Loucy (cell line): ENCODE measurements at regions not wholly inside any gene's neighbourhood (a gene's known extent, or its start where the extent isn't known, plus 50 kb on each side); places are given as distances from the start of the nearest gene placed in this dataset.

Experiments used
- H2AFZ ChIP-seq: fragments of 200-600 bp; sonication (generic); 2 replicates; pipeline ENCODE4 v1.6.0; 2016; ENCODE audit warnings: antibody characterized with exemption, mild to moderate bottlenecking, low read length, moderate library complexity
- H3F3A ChIP-seq: fragments of 200-600 bp; 2 replicates; pipeline ENCODE4 v1.6.0; 2016; ENCODE audit warnings: antibody characterized with exemption, low read depth, mild to moderate bottlenecking
- H3K27me3 ChIP-seq: fragments of 200-600 bp; sonication (generic); 2 replicates; pipeline ENCODE4 v1.6.1; 2014; ENCODE audit warnings: low read length, mild to moderate bottlenecking; ENCODE audit not compliant: insufficient read depth, poor library complexity, severe bottlenecking
- H3K36me3 ChIP-seq: fragments of 200-600 bp; sonication (generic); 2 replicates; pipeline ENCODE4 v1.6.1; 2016; ENCODE audit warnings: low read length; ENCODE audit not compliant: insufficient read depth
- H3K4me1 ChIP-seq: fragments of 200-600 bp; sonication (generic); 2 replicates; pipeline ENCODE4 v1.5.1; 2014; ENCODE audit warnings: low read length, mild to moderate bottlenecking; ENCODE audit not compliant: insufficient read depth, poor library complexity, severe bottlenecking
- H3K4me2 ChIP-seq: fragments of 200-600 bp; sonication (generic); 2 replicates; pipeline ENCODE4 v1.6.0; 2014; ENCODE audit warnings: antibody characterized with exemption, low read length, low read depth, mild to moderate bottlenecking; ENCODE audit not compliant: poor library complexity, severe bottlenecking
- H3K4me3 ChIP-seq: fragments of 200-600 bp; sonication (generic); 2 replicates; pipeline ENCODE4 v1.5.1; 2014; ENCODE audit warnings: low read length, mild to moderate bottlenecking, mixed read lengths; ENCODE audit not compliant: poor library complexity, severe bottlenecking
- H3K79me2 ChIP-seq: fragments of 200-600 bp; sonication (generic); 2 replicates; pipeline ENCODE4 v1.6.1; 2014; ENCODE audit warnings: low read length; ENCODE audit not compliant: insufficient read depth
- H3K9ac ChIP-seq: fragments of 200-600 bp; sonication (generic); 2 replicates; pipeline ENCODE4 v1.6.0; 2014; ENCODE audit warnings: mild to moderate bottlenecking, low read depth, low read length, moderate library complexity; ENCODE audit not compliant: poor library complexity, severe bottlenecking
- H3K9me2 ChIP-seq: fragments of 200-600 bp; sonication (generic); replicated peaks from 2 replicates; pipeline ENCODE4 v1.6.1; 2016; ENCODE audit warnings: low read depth, low read length, mixed read lengths
- H3K9me3 ChIP-seq: fragments of 200-600 bp; sonication (generic); 2 replicates; pipeline ENCODE4 v1.6.1; 2014; ENCODE audit warnings: mild to moderate bottlenecking, antibody characterized with exemption, low read length, low read depth; ENCODE audit not compliant: insufficient read depth
- H4K20me1 ChIP-seq: fragments of 200-600 bp; sonication (generic); 2 replicates; pipeline ENCODE4 v1.6.0; 2014; ENCODE audit warnings: antibody characterized with exemption, low read length, mild to moderate bottlenecking; ENCODE audit not compliant: insufficient read depth, poor library complexity, severe bottlenecking
- EZH2phosphoT487 ChIP-seq: fragments of 200-600 bp; IDR thresholded peaks from 2 replicates; pipeline ENCODE4 v1.6.1; 2018; ENCODE audit warnings: antibody characterized with exemption, mild to moderate bottlenecking, moderate library complexity, borderline replicate concordance
- TF ChIP-seq, protein P1 (sequence below): fragments of 200-600 bp; sonication (generic); conservative IDR thresholded peaks from 2 replicates; pipeline ENCODE4 v1.5.1; 2014; ENCODE audit warnings: mild to moderate bottlenecking, antibody characterized with exemption, low read length

DNA sequence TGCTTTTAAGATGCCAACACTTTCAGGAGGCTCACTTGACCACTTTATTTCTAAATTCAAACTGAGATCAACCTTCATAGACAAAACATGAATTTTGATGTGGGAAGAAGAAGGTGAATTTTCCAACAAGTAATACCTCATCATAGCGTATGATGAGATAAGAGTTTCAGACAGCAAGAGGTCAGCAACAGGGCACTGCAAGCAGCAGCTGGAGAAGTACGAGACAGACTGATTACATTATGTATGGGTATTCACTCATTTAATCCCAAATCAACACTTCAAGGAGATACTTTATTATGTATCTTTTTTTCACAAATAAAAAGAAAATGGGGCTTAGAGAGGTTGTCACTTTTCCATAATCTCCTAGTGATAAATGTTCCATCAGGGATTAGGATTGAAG is 389.8 kb downstream of the TBC1D4 start:
- Histone ChIP-seq H3K4me2 (no peak overlapping the region), H3K27me3 (no peaks in the 10 kb centered on the region), H3K36me3 (no peaks in the 10 kb centered on the region), H3K4me1 (no peaks in the 10 kb centered on the region), H4K20me1 (no peaks in the 10 kb centered on the region), H3K9me3 (no peaks in the 10 kb centered on the region), H3K9me2 (no peaks in the 10 kb centered on the region), H2AFZ (0 out of 2 replicates have a peak overlapping the region, but pooled peaks have one; percentile 67), H3F3A (no peaks in the 10 kb centered on the region), H3K9ac (no peak overlapping the region), H3K4me3 (no peak overlapping the region), H3K79me2 (no peaks in the 10 kb centered on the region)
- TF ChIP-seq, protein P1, sequence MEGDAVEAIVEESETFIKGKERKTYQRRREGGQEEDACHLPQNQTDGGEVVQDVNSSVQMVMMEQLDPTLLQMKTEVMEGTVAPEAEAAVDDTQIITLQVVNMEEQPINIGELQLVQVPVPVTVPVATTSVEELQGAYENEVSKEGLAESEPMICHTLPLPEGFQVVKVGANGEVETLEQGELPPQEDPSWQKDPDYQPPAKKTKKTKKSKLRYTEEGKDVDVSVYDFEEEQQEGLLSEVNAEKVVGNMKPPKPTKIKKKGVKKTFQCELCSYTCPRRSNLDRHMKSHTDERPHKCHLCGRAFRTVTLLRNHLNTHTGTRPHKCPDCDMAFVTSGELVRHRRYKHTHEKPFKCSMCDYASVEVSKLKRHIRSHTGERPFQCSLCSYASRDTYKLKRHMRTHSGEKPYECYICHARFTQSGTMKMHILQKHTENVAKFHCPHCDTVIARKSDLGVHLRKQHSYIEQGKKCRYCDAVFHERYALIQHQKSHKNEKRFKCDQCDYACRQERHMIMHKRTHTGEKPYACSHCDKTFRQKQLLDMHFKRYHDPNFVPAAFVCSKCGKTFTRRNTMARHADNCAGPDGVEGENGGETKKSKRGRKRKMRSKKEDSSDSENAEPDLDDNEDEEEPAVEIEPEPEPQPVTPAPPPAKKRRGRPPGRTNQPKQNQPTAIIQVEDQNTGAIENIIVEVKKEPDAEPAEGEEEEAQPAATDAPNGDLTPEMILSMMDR = no peak
- TF ChIP-seq EZH2phosphoT487 = no peak

DNA sequence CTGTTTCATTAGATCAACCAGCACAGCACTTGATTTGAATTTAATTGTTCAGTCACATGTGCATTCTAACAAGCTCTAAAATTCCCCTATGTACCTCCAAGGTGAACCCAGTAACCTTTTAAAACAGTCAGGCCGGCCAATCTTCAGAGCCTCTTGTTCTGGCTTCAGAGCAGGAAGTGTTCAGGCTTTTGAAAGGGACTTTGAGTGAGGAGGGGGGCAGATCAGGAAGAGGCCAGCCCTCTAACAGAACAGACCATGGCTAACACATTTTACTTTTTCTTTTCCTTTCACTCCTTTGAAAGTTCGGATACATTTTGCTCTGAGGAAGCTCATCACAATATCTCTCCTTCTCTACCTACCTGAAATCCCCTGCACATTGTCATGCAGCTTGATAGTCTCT is 390.3 kb downstream of the TBC1D4 start:
- H3K9ac ChIP-seq = no peak overlapping the region
- H3K4me3 ChIP-seq = no peak overlapping the region
- H3K9me2 ChIP-seq = no peaks in the 10 kb centered on the region
- H3K4me1 ChIP-seq = no peaks in the 10 kb centered on the region
- peak overlapping the region; percentile 67 for H2AFZ ChIP-seq
- H3K27me3 ChIP-seq = no peaks in the 10 kb centered on the region
- TF ChIP-seq, protein P1 = no peak
- no peak for TF ChIP-seq EZH2phosphoT487
- no peaks in the 10 kb centered on the region for H3F3A ChIP-seq
- H3K9me3 ChIP-seq = no peaks in the 10 kb centered on the region
- H3K79me2 ChIP-seq = no peaks in the 10 kb centered on the region
- no peaks in the 10 kb centered on the region for H3K36me3 ChIP-seq
- H4K20me1 ChIP-seq = no peaks in the 10 kb centered on the region
- H3K4me2 ChIP-seq = no peak overlapping the region

DNA sequence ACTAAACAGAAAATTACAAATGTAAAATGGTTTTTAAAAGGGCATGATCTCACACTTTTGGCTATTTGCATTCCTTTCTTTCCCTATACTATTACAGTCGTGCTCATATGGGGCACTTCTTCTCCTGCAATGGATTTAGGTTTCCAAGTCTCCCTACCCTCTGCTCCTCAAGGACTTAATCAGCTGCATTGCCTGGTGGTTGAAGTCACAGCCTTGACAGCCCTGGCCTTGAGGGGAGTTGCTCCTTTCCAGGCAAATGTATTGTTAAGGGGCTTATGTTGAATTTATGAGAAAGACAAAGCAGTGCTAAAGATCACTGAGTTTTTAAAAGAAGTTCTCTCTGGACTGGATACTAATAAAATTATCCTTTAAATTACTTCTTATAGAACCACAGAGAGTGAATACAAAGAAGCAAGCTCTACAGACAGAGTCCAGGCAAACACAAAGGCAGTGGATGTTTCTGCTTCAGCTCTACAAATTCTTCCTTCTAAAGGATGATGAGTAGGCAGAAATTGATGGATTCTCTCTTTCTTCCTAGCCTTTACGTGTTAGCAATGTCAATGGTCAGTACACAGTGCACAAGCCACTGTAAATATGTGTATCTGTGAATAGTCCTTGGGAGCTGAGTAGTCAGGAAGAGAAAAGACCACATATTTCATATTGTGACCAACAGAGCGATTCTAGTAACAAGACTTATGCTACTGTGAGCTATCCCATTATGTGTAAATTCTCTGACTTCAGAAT is 390.9 kb downstream of the TBC1D4 start:
- H3K9me3 ChIP-seq = no peaks in the 10 kb centered on the region
- no peaks in the 10 kb centered on the region for H3K36me3 ChIP-seq
- no peak overlapping the region for H3K4me2 ChIP-seq

More for the DNA sequence above, 390.9 kb downstream of the TBC1D4 start:
- Histone ChIP-seq H4K20me1 (no peaks in the 10 kb centered on the region), H2AFZ (peak overlapping the region; percentile 67; the same call in 1 of the 2 replicates), H3K79me2 (no peaks in the 10 kb centered on the region), H3K27me3 (no peaks in the 10 kb centered on the region), H3K9me2 (no peaks in the 10 kb centered on the region), H3K9ac (no peak overlapping the region), H3K4me3 (no peak overlapping the region), H3K4me1 (no peaks in the 10 kb centered on the region), H3F3A (no peaks in the 10 kb centered on the region)
- TF ChIP-seq, protein P1 = no peak
- no peak for TF ChIP-seq EZH2phosphoT487
